ENCODE measurements at regions not wholly inside any gene's neighbourhood (a gene's known extent, or its start where the extent isn't known, plus 50 kb on each side); places are given as distances from the start of the nearest gene placed in this dataset.

- Histone ChIP-seq H4K91ac (ENCODE audit: insufficient read depth, low read depth, low read length) (no peak overlapping the region), H3K27me3 (ENCODE audit: control insufficient read depth, insufficient read depth, low read length) (no peaks in the 10 kb centered on the region), H3K14ac (replicated peaks; ENCODE audit: low read depth, low read length) (no peak overlapping the region), H4K5ac (ENCODE audit: low read depth, low read length) (no peak overlapping the region), H3K79me1 (ENCODE audit: low read depth in 1 of 2, low read length in 2 of 2) (no peaks in the 10 kb centered on the region), H2BK15ac (ENCODE audit: low read depth, low read length) (no peak overlapping the region), H3K18ac (ENCODE audit: low read depth, low read length) (no peak overlapping the region), H2BK5ac (ENCODE audit: low read depth, low read length, poor library complexity, severe bottlenecking) (no peak overlapping the region), H2BK20ac (ENCODE audit: low read depth, low read length) (no peak overlapping the region), H2AK9ac (replicated peaks; ENCODE audit: low read depth, low read length, poor library complexity) (no peak overlapping the region), H2AFZ (replicated peaks; ENCODE audit: low read length, poor library complexity) (no peak overlapping the region), H3K9me3 (ENCODE audit: control insufficient read depth, insufficient read depth, low read length) (peaks cover 2% of the 10 kb centered on the region), H3K56ac (ENCODE audit: extremely low read depth, insufficient read depth, low read length) (no peak overlapping the region), H3K27ac (ENCODE audit: insufficient read depth, low read length) (no peak overlapping the region), H3K9me1 (ENCODE audit: insufficient read depth, low read length) (no peaks in the 10 kb centered on the region), H4K20me1 (ENCODE audit: insufficient read depth, low read length) (no peaks in the 10 kb centered on the region), H2BK120ac (ENCODE audit: low read depth, low read length) (no peak overlapping the region), H3K4me3 (ENCODE audit: insufficient read depth, low read depth, low read length) (no peak overlapping the region), H3K4me1 (ENCODE audit: control insufficient read depth, insufficient read depth, low read length) (no peaks in the 10 kb centered on the region), H2AK5ac (ENCODE audit: low read depth, low read length) (no peak overlapping the region), H3K4me2 (ENCODE audit: low read depth, low read length) (no peak overlapping the region), H3K4ac (ENCODE audit: low read depth, low read length) (no peak overlapping the region), H3K36me3 (ENCODE audit: control insufficient read depth, insufficient read depth, low read length) (no peaks in the 10 kb centered on the region), H3K9ac (ENCODE audit: low read depth, low read length) (no peak overlapping the region), H3K23ac (ENCODE audit: low read depth, low read length) (no peak overlapping the region), H4K8ac (ENCODE audit: low read depth in 2 of 2, low read length in 2 of 2) (no peak overlapping the region)
- intact Hi-C loops (cut with micrococcal nuclease) = no loop called here
- TF ChIP-seq POLR2A (IDR thresholded peaks at IDR 0.05; ENCODE audit: low read depth, low read length) = no peak
- TF ChIP-seq NFE2L2 (IDR thresholded peaks at IDR 0.05; ENCODE audit: low read depth, low read length) = no peak
- TF ChIP-seq CHD1 (IDR thresholded peaks at IDR 0.05; ENCODE audit: low read depth, low read length) = no peak
- no peak for TF ChIP-seq RFX5 (IDR thresholded peaks at IDR 0.05; ENCODE audit: low read depth, low read length)
- no peak for TF ChIP-seq USF2 (IDR thresholded peaks at IDR 0.05; ENCODE audit: low read depth, low read length)
- TF ChIP-seq SMC3 (IDR thresholded peaks at IDR 0.05; ENCODE audit: low read depth, low read length) = no peak
- no peak for TF ChIP-seq BHLHE40 (IDR thresholded peaks at IDR 0.05; ENCODE audit: low read depth, low read length)
- TF ChIP-seq CEBPB (IDR thresholded peaks at IDR 0.05; ENCODE audit: low read depth, low read length) = no peak
- no peak for TF ChIP-seq ELK1 (IDR thresholded peaks at IDR 0.05; ENCODE audit: borderline replicate concordance, low read depth, low read length)
- no peak for TF ChIP-seq RAD21 (IDR thresholded peaks at IDR 0.05; ENCODE audit: low read length)
- TF ChIP-seq FOS (IDR thresholded peaks at IDR 0.05; ENCODE audit: low read depth, low read length) = no peak
- no peak for TF ChIP-seq MAZ (IDR thresholded peaks at IDR 0.05; ENCODE audit: borderline replicate concordance, low read depth, low read length)
- TF ChIP-seq CTCF (conservative IDR thresholded peaks at IDR 0.05; ENCODE audit: low read depth, low read length) = no peak
- TF ChIP-seq RCOR1 (IDR thresholded peaks at IDR 0.05; ENCODE audit: insufficient replicate concordance, low read length) = no peak
- in situ Hi-C loops (cut with MboI; ENCODE audit: low sequenced_read_pairs) = no loop called here
- ATAC-seq (ENCODE audit: low read depth) (no peak), DNase-seq (no peak)
- ChIA-PET CTCF (interaction anchor here (0.6 kb wide), 1 partner anchor 37 kb away, joined by 3 read pairs; no protein-coding TSS in a partner anchor), POLR2A (ENCODE audit: unreplicated experiment) (no interaction called here)
- no TSS peak for BruUV-seq (replicated peaks)
- dilution Hi-C loops (cut with HindIII; ENCODE audit: low sequenced_read_pairs, unreplicated experiment) = no loop called here
Measured at GRCh38 chr4:131370846-131371245, 1778.2 kb upstream of the PCDH10 start.

Data from IMR-90 (cell line).